Vagina (tissue), 2 donors: ENCODE measurements at regions not wholly inside any gene's neighbourhood (a gene's known extent, or its start where the extent isn't known, plus 50 kb on each side); places are given as distances from the start of the nearest gene placed in this dataset.

ENCODE experiments used
- POLR2A ChIP-seq, 2 donors: fragments of 450-650 bp; IDR thresholded peaks; one replicate each; pipeline ENCODE4 v1.6.1; 2017; ENCODE audit warnings: antibody characterized with exemption in 2 of 2, mild to moderate bottlenecking in 2 of 2, moderate library complexity in 2 of 2
- TF ChIP-seq, protein P1 (sequence below), 3 experiments: fragments of 450-650 bp in 2 of 3; fragments of 200-600 bp in 1 of 3; sonication (generic) in 1 of 3; IDR thresholded peaks; one replicate each; pipeline ENCODE4 v1.5.1; 2017 to 2019; ENCODE audit warnings: antibody characterized with exemption in 3 of 3, mild to moderate bottlenecking in 2 of 3, moderate library complexity in 2 of 3

DNA sequence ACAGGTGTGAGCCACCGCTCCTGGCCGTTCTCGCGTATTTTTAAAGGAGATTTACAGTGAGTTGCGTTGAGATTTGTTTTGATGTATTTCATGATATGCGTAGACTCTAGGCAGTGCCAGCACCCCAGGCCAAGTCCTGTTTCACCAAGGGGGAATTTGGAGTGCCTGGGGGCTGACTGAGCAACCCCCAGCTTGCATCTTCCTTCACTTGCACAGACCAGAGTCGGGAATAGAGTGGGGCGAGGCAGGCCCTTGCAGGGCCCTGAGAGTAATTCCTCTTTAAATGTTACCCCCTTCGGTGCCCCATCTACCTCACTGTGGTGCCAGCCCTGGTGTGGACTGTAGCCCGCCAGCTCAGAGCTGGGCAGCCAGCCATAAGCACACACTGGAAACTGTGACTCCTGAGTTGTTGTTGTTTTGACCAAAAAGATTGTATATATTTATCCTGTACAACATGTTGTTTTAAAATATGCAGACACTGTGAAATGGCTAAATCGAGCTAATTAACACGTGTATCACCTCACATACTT lies 269.5 kb downstream of the NPHP4 start:
- TF ChIP-seq POLR2A (IDR thresholded peaks at IDR 0.05) = no peak
- TF ChIP-seq, protein P1, sequence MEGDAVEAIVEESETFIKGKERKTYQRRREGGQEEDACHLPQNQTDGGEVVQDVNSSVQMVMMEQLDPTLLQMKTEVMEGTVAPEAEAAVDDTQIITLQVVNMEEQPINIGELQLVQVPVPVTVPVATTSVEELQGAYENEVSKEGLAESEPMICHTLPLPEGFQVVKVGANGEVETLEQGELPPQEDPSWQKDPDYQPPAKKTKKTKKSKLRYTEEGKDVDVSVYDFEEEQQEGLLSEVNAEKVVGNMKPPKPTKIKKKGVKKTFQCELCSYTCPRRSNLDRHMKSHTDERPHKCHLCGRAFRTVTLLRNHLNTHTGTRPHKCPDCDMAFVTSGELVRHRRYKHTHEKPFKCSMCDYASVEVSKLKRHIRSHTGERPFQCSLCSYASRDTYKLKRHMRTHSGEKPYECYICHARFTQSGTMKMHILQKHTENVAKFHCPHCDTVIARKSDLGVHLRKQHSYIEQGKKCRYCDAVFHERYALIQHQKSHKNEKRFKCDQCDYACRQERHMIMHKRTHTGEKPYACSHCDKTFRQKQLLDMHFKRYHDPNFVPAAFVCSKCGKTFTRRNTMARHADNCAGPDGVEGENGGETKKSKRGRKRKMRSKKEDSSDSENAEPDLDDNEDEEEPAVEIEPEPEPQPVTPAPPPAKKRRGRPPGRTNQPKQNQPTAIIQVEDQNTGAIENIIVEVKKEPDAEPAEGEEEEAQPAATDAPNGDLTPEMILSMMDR (IDR thresholded peaks at IDR 0.05) = no peak
